BE2C (cell line): ENCODE measurements at regions not wholly inside any gene's neighbourhood (a gene's known extent, or its start where the extent isn't known, plus 50 kb on each side); places are given as distances from the start of the nearest gene placed in this dataset.

ENCODE experiments used
- DNase-seq: peaks from one replicate; pipeline ENCODE4 v3.0.0-alpha.2; 2020
- H3K27me3 ChIP-seq: fragments of 250-450 bp; sonication (Bioruptor Pico); 2 replicates; pipeline ENCODE4 v1.5.1; 2020; ENCODE audit warnings: mild to moderate bottlenecking
- H3K36me3 ChIP-seq: fragments of 250-450 bp; sonication (Bioruptor Pico); 2 replicates; pipeline ENCODE4 v1.5.1; 2020; ENCODE audit warnings: mild to moderate bottlenecking
- H3K4me1 ChIP-seq: fragments of 250-450 bp; sonication (Bioruptor Pico); 2 replicates; pipeline ENCODE4 v1.5.1; 2020
- H3K4me3 ChIP-seq: 2 replicates; pipeline ENCODE4 v1.5.1; 2011; ENCODE audit warnings: low read depth, low read length
- H3K9me3 ChIP-seq: fragments of 250-450 bp; sonication (Bioruptor Pico); 2 replicates; pipeline ENCODE4 v1.5.1; 2020
- CTCF ChIP-seq: IDR thresholded peaks from 2 replicates; pipeline ENCODE4 v1.5.1; 2012; ENCODE audit warnings: mild to moderate bottlenecking, low read depth, low read length

GRCh38 chr2:207390302-207391095 lies 139.3 kb upstream of the CREB1 start:
- TF ChIP-seq CTCF, result no peak
- Histone ChIP-seq H3K4me3 (no peak overlapping the region), H3K4me1 (peaks cover 21% of the 10 kb centered on the region), H3K27me3 (no peaks in the 10 kb centered on the region), H3K36me3 (no peaks in the 10 kb centered on the region), H3K9me3 (peaks cover 3% of the 10 kb centered on the region; the same call in 1 of the 2 replicates)
- no peak for DNase-seq

DNA sequence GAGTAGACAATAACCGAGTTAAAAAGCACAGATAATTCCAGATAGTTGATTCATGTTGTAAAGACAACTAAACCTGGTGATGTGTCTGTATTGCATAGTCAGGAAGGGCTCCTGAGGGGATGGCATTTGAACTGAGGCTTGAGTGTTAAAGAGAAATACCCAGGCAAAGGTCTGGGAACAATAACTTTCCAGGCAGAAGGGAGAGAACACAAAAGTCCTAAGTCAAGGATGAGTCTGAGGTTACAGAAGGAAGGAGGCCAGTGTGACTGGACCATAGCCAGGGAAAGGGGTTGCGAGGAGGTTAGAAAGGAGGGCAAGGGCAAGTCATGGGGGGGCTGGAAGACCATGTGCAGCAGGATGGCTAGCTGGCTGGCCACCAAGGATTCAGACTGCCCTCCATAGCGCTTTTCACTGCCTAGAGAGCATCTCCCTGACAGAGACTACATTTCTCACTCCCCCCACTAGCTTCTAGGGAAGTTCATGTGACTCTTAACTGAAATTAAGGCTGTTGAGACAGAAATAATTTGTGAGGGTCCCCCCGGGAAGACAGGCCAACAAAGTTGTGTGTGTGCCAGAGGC lies 135.5 kb upstream of the CREB1 start:
- TF ChIP-seq CTCF, result no peak

GRCh38 chr2:207394812-207395534 lies 134.8 kb upstream of the CREB1 start:
- peaks cover 21% of the 10 kb centered on the region for H3K4me1 ChIP-seq
- H3K9me3 ChIP-seq, result peaks cover 3% of the 10 kb centered on the region; the same call in 1 of the 2 replicates
- TF ChIP-seq CTCF, result no peak
- peak; percentile 46 for DNase-seq
- H3K27me3 ChIP-seq, result no peaks in the 10 kb centered on the region
- H3K36me3 ChIP-seq, result no peaks in the 10 kb centered on the region
- no peak overlapping the region for H3K4me3 ChIP-seq

More for the DNA sequence above, 135.5 kb upstream of the CREB1 start:
- Histone ChIP-seq H3K9me3 (peaks cover 3% of the 10 kb centered on the region; the same call in 1 of the 2 replicates), H3K27me3 (no peaks in the 10 kb centered on the region), H3K4me1 (peaks cover 21% of the 10 kb centered on the region), H3K4me3 (no peak overlapping the region), H3K36me3 (no peaks in the 10 kb centered on the region)
- no peak for DNase-seq

DNA sequence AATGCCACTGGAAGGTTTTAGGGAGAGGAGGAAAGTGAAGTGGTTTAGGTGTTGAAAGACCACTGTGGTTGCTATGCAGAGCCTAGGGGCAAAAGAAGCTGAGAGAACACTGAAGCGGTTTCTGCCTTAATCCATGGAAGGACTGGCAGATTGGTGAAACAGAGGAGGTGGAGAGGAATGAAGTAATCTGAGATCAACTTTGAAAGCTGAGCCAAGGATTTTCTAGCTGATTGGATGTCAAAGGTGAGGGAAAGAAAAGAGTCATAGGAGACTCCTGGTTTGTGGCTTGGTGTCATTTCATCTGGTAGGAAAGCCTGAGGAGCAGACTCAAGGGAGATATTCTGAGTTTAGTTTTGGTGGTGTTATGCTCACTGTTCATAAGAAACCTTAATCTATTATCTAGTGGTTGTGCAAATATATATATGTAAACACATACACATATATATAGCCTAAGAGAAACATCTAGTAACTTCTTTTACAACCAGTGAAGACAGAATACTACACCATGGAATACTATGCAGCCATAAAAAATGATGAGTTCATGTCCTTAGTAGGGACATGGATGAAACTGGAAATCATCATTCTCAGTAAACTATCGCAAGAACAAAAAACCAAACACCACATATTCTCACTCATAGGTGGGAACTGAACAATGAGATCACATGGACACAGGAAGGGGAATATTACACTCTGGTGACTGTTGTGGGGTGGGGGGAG lies 134.1 kb upstream of the CREB1 start:
- H3K4me3 ChIP-seq, result no peak overlapping the region
- no peaks in the 10 kb centered on the region for H3K27me3 ChIP-seq
- no peak for DNase-seq

More for the DNA sequence above, 134.1 kb upstream of the CREB1 start:
- Histone ChIP-seq H3K9me3 (peaks cover 3% of the 10 kb centered on the region; the same call in 1 of the 2 replicates), H3K4me1 (peaks cover 14% of the 10 kb centered on the region), H3K36me3 (no peaks in the 10 kb centered on the region)
- no peak for TF ChIP-seq CTCF
